Activated CD8-positive, alpha-beta memory T cell treated with anti-CD3 and anti-CD28 coated beads, Interleukin-2, amount 10 ng/mL, durations not matched to agents 7 days and 5 days (primary cell): ENCODE measurements at regions not wholly inside any gene's neighbourhood (a gene's known extent, or its start where the extent isn't known, plus 50 kb on each side); places are given as distances from the start of the nearest gene placed in this dataset.
"Not testable (repeated sequence)": the region's sequence is repeated elsewhere in the genome, so short reads cannot be mapped to it uniquely, and the experiment has no call there.

Source experiments
- ATAC-seq: fragments of 150-1000 bp; cut with Tn5 transposase; one replicate; pipeline ENCODE4 v1.10.0; 2021; ENCODE audit warnings: moderate library complexity
- CTCF ChIA-PET: fragments of 350-600 bp; sonication (Branson Sonifier 250); formaldehyde crosslinking; loops from one replicate; lab custom pipeline; 2021; ENCODE audit warnings: antibody characterized with exemption; lab: Charles Lee
- DNase-seq: peaks from one replicate; pipeline ENCODE4 v3.0.0-alpha.2; 2020
- H3K27ac Mint-ChIP-seq: one replicate; pipeline ENCODE4 v1.8.0; 2021; ENCODE audit warnings: mild to moderate bottlenecking, mixed read lengths
- H3K27me3 Mint-ChIP-seq: one replicate; pipeline ENCODE4 v1.8.0; 2021; ENCODE audit warnings: mixed read lengths
- H3K36me3 Mint-ChIP-seq: one replicate; pipeline ENCODE4 v1.8.0; 2021; ENCODE audit warnings: mild to moderate bottlenecking, mixed read lengths
- H3K4me1 Mint-ChIP-seq: one replicate; pipeline ENCODE4 v1.8.0; 2021; ENCODE audit warnings: mixed read lengths
- H3K4me3 Mint-ChIP-seq: one replicate; pipeline ENCODE4 v1.8.0; 2021; ENCODE audit warnings: mild to moderate bottlenecking, moderate library complexity, mixed read lengths
- H3K9me3 Mint-ChIP-seq: one replicate; pipeline ENCODE4 v1.8.0; 2022; ENCODE audit warnings: low read depth, mixed read lengths

DNA sequence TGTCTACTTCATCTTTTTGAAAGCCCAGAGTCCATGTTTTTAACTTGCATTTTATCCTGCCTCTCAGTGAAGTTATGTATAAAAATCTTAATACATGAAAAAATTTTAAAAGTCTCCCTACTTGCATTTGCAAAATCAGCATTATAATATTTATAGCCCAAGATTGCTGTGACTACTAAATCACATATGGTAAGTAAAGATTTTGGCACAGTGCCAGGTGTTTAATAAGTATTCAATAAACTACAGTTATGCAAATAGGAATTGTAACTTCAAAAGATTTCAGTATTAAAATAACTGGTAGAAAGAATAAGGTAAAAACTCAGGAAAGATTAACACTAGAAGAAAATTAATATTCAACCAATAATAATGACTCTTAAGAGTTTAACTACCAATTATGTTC lies 641.7 kb downstream of the LRRIQ3 start:
- no peak overlapping the region for H3K4me3 Mint-ChIP-seq
- ATAC-seq, result no peak
- DNase-seq, result no peak
- H3K36me3 Mint-ChIP-seq, result no peaks in the 10 kb centered on the region
- H3K27ac Mint-ChIP-seq, result no peak overlapping the region
- peaks cover 17% of the 10 kb centered on the region for H3K9me3 Mint-ChIP-seq
- H3K27me3 Mint-ChIP-seq, result no peaks in the 10 kb centered on the region
- CTCF ChIA-PET, result no interaction called here
- no peaks in the 10 kb centered on the region for H3K4me1 Mint-ChIP-seq

DNA sequence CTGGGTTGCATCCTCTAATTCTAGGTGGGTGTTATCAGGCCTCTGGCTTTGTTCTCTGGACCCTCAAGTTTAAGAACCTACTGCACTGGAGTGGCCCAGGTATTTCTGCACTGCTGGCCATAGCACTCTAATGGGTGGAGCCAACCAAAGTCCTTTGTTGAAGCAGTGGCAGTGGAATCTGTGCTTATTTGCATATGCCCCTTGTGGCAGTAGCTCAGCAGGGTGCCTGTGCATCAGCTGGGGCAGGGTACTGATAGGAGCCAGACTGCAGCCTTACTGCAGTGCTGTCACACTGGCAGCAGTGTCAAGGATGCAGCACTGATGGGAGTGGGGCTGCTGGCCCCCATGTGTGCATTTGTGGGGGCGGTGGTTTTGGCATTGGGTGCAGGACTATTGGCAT lies 660.6 kb downstream of the LRRIQ3 start:
- no peak overlapping the region for H3K27ac Mint-ChIP-seq
- CTCF ChIA-PET, result no interaction called here
- H3K9me3 Mint-ChIP-seq, result peaks cover 7% of the 10 kb centered on the region
- no peak overlapping the region for H3K4me3 Mint-ChIP-seq
- H3K27me3 Mint-ChIP-seq, result no peaks in the 10 kb centered on the region
- ATAC-seq (no peak), DNase-seq (no peak)
- H3K36me3 Mint-ChIP-seq, result no peaks in the 10 kb centered on the region
- H3K4me1 Mint-ChIP-seq, result no peaks in the 10 kb centered on the region

DNA sequence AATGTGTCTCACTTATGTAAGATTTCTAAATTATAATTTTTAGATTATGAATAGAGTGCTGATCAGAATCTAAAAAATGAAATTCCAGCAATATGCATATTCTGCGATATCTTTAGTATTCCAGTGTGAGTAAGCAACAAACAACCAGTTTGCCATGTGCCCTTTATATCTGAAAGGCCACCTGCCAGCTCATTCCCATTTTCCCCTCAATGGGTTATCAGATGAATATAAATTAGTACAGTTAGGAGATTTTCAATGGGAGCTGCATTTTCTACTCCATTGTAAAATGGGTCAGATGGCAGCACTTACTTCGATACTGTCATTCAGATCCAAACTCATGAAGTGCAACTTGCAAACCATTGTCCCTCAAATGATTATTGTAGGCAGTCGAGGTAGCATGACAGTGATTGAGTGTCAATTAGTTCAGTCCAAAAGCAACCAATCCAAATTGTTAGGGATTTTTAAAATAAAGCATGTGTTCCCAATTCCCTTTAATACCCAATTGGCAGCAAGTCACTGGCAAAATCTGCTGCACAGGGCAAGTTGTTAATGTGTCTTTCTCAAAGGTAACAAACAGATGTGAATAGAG lies 680.3 kb downstream of the LRRIQ3 start:
- DNase-seq, result no peak
- no peaks in the 10 kb centered on the region for H3K4me1 Mint-ChIP-seq
- no peak for ATAC-seq
- no peaks in the 10 kb centered on the region for H3K36me3 Mint-ChIP-seq
- no peak overlapping the region for H3K4me3 Mint-ChIP-seq
- H3K27ac Mint-ChIP-seq, result no peak overlapping the region
- CTCF ChIA-PET, result no interaction called here
- H3K9me3 Mint-ChIP-seq, result peaks cover 7% of the 10 kb centered on the region
- no peaks in the 10 kb centered on the region for H3K27me3 Mint-ChIP-seq

DNA sequence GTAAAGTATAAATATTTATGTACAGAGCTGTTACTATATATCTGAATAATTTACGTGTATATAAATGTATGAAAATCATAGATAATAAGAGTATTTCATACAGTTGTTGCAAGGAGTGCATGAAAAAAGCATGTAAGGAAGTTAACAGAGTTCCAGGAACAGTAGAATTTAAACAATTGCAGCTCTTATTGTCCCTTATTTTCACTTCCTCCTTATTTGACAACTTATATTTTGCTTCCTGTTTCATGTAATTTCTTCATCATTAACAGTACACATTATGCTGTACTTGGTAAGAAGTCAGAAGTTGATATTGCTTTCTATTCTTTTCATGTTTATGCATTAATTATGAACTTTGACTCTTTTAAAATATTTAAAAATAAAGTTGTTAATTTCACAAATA lies 681.5 kb downstream of the LRRIQ3 start:
- CTCF ChIA-PET, result no interaction called here

DNA sequence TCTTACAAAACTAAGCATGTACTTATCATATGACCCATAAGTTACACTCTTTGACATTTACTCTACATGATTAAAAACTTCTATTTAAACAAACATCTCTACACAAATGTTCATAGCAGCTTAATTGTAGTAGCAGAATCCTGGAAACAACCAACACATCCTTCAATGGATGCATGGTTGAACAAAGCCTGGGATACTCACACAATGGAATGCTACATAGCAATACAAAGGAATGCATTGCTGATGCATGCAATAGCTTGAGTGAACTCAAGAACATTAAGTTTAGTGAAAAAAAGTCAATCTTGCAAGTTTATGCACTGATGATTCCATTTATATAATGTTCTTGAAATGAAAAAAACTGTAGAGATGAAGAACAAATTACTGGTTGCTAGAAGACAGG lies 686.9 kb downstream of the LRRIQ3 start:
- no peak overlapping the region for H3K27ac Mint-ChIP-seq
- CTCF ChIA-PET, result no interaction called here
- H3K9me3 Mint-ChIP-seq, result no peaks in the 10 kb centered on the region
- ATAC-seq (no peak), DNase-seq (no peak)
- no peaks in the 10 kb centered on the region for H3K27me3 Mint-ChIP-seq
- H3K4me1 Mint-ChIP-seq, result no peaks in the 10 kb centered on the region
- no peak overlapping the region for H3K4me3 Mint-ChIP-seq
- H3K36me3 Mint-ChIP-seq, result no peaks in the 10 kb centered on the region

More for the DNA sequence above, 681.5 kb downstream of the LRRIQ3 start:
- DNase-seq (no peak), ATAC-seq (no peak)
- H3K4me3 Mint-ChIP-seq, result no peak overlapping the region
- H3K4me1 Mint-ChIP-seq, result no peaks in the 10 kb centered on the region
- peaks cover 7% of the 10 kb centered on the region for H3K9me3 Mint-ChIP-seq
- no peaks in the 10 kb centered on the region for H3K27me3 Mint-ChIP-seq
- H3K36me3 Mint-ChIP-seq, result no peaks in the 10 kb centered on the region
- H3K27ac Mint-ChIP-seq, result no peak overlapping the region

DNA sequence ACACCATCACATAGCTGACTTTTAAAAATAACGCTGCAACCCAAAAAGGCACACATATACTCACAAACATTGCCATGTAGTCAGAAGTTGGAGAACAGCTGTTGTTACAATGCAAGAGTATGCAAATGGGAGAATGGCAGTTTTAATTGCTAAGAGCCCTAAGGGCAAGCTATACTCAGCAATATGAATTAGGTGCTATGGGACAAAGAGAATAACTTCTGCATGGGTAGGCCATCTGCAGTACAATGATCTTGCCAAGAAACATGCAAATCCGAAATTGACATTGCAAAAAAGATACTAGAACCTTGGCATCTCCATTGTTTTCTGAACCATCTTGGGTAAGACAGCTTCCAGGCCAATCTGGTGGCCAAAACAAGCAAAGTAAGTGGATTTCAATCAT lies 697.8 kb downstream of the LRRIQ3 start:
- Mint-ChIP-seq H3K36me3 (no peaks in the 10 kb centered on the region), H3K27me3 (no peaks in the 10 kb centered on the region), H3K27ac (no peak overlapping the region), H3K9me3 (no peaks in the 10 kb centered on the region), H3K4me3 (no peak overlapping the region), H3K4me1 (no peaks in the 10 kb centered on the region)
- CTCF ChIA-PET, result no interaction called here
- no peak for DNase-seq
- ATAC-seq, result no peak

DNA sequence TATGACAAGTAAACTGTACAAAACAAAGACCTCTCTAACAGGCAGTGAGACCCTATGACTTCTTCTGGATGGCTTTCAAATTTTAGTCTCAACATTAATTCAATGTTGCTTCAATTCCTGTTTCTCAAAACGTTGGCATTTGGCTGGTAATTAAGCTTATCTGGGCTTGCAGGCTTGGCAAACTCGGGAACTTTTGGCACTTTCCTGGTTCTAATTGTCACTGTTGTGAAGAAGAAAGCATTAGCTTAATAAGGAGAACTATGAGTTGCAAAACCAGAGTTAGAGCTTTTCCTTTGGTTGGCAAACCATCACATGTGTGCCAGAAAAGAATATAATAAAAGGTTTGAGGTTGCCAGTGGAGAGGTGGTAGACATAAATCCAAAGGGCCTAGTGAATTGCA lies 698.3 kb downstream of the LRRIQ3 start:
- CTCF ChIA-PET, result no interaction called here
- H3K27ac Mint-ChIP-seq, result no peak overlapping the region

DNA sequence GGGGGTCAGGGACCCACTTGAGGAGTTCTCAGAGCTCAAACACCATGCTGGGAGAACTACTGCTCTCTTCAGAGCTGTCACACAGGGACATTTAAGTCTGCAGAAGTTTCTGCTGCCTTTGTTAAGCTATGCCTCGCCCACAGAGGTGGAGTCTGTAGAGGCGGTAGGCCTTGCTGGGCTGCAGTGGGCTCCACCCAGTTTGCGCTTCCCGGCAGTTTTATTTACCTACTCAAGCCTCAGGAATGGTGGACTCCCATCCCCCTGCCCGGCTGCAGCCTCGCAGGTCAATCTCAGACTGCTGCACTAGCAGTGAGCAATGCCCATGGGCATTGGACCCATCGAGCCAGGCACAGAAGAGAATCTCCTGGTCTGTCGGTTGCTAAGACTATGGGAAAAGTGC lies 706.4 kb downstream of the LRRIQ3 start:
- CTCF ChIA-PET, result no interaction called here
- Mint-ChIP-seq H3K36me3 (no peaks in the 10 kb centered on the region), H3K9me3 (peaks cover 3% of the 10 kb centered on the region), H3K4me1 (no peaks in the 10 kb centered on the region), H3K4me3 (no peak overlapping the region), H3K27ac (no peak overlapping the region), H3K27me3 (no peaks in the 10 kb centered on the region)
- DNase-seq (no peak), ATAC-seq (no peak)

More for the DNA sequence above, 698.3 kb downstream of the LRRIQ3 start:
- H3K36me3 Mint-ChIP-seq, result no peaks in the 10 kb centered on the region
- no peak for ATAC-seq
- no peaks in the 10 kb centered on the region for H3K27me3 Mint-ChIP-seq
- no peaks in the 10 kb centered on the region for H3K9me3 Mint-ChIP-seq
- no peak overlapping the region for H3K4me3 Mint-ChIP-seq
- DNase-seq, result no peak
- H3K4me1 Mint-ChIP-seq, result no peaks in the 10 kb centered on the region

DNA sequence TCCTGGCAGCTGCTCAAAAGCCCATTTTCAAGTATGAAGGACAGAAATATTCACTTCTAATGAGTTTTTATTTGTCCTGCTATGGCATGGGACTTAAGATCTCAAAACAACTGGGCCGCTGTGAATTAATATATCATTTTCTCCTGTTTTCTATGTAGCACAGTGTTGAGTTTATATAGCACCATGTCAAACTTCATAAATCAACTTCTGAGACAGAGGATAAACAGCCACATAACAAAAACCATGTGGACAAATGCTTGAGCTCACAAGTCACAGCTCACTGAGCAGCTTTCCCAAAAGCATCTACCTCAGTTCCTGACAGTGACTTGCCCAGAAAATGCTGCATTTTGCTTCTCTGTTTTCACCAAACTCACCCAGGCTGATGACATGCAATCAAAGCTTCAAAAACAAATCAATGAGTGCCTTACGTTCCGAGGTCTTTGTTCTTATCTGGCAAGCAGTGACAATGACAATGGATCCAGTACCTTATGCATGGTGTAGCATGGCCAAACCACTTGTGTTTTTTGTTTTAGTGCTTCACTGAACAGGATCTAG lies 722.6 kb downstream of the LRRIQ3 start:
- ATAC-seq, result no peak
- no peaks in the 10 kb centered on the region for H3K4me1 Mint-ChIP-seq
- no peaks in the 10 kb centered on the region for H3K27me3 Mint-ChIP-seq
- H3K36me3 Mint-ChIP-seq, result no peaks in the 10 kb centered on the region
- DNase-seq, result no peak
- CTCF ChIA-PET, result no interaction called here
- H3K4me3 Mint-ChIP-seq, result no peak overlapping the region
- H3K9me3 Mint-ChIP-seq, result peaks cover 1% of the 10 kb centered on the region
- H3K27ac Mint-ChIP-seq, result no peak overlapping the region

DNA sequence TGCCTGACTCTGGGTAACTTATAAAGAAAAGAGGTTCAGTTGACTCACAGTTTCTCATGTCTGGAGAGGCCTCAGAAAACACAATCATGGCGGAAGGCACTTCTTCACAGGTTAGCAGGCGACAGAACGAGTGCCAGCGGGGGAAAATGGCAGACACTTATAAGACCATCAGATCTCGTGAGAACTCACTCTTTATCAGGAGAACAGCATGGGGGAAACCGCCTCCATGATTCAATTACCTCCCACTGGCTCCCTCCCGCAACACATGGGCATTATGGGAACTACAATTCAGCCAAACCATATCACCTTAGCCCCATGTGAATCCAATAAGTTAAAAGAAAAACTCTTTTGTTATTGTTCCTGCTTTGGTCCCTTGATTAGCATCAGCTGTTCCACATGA lies 725.2 kb downstream of the LRRIQ3 start:
- no peak for DNase-seq
- no peak overlapping the region for H3K27ac Mint-ChIP-seq

DNA sequence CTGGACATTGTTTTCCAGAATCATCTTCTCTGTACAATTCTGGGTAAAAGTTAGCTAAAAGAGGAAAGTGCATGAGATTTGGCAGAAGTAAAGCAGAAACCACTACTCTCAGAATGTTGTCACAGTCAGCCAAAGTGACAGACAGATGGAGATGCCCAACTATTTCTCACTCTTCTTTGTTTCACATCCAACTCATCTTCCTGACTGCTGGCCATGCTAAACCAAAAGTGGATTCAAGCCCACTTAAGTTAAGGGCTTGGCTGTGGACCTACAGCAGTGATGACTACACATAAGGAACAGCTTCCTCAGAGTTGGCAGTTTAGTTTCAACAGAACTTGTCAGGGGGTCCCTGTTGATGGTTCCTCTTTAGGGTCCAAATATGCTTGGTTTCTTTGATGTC lies 730.2 kb downstream of the LRRIQ3 start:
- DNase-seq, result no peak
- Mint-ChIP-seq H3K4me3 (no peak overlapping the region), H3K27ac (no peak overlapping the region), H3K36me3 (no peaks in the 10 kb centered on the region), H3K9me3 (peaks cover 3% of the 10 kb centered on the region), H3K27me3 (no peaks in the 10 kb centered on the region), H3K4me1 (no peaks in the 10 kb centered on the region)
- ATAC-seq, result no peak
- CTCF ChIA-PET, result no interaction called here

More for the DNA sequence above, 725.2 kb downstream of the LRRIQ3 start:
- no peaks in the 10 kb centered on the region for H3K4me1 Mint-ChIP-seq
- CTCF ChIA-PET, result no interaction called here
- H3K27me3 Mint-ChIP-seq, result no peaks in the 10 kb centered on the region
- no peak for ATAC-seq
- peaks cover 3% of the 10 kb centered on the region for H3K9me3 Mint-ChIP-seq
- H3K4me3 Mint-ChIP-seq, result no peak overlapping the region
- no peaks in the 10 kb centered on the region for H3K36me3 Mint-ChIP-seq

DNA sequence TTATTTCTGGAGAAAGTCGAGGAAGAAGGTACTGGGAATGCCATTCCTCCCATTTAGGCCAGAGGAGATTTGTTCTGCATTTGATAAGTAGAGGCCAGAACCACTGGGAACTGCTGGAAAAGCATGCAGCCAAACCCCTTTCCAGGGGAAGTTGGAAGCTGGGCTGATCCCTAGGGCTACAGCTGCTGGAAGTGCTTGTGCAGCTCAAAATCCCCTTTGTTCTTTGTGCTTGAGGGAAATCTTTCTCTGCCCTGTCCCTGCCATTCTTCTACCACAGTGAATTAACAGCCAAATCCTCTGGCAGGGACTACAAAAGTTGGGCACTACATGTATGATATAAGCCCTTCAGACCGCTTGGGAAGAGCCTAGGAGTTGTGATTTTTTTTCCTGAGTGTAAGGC lies 734.1 kb downstream of the LRRIQ3 start:
- DNase-seq, result no peak

DNA sequence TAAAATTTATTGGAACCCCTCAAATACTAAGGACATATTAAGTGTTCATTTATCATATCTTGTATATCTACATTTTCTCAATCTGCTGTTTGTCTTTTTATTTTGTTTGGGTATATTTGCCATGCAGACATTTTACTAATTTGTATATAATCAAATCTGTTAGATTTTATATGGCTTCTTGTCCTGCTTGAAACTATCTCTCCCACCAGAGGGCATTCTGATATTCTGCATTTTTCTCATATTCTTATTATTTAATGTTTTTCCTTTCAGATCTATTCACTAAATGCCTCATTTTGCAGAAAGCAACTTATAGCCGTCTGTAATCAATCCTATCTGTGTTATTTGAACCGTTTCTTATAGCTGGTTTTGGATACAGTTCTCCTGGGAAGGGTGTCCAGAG lies 745.5 kb downstream of the LRRIQ3 start:
- no peaks in the 10 kb centered on the region for H3K4me1 Mint-ChIP-seq
- H3K27me3 Mint-ChIP-seq, result no peaks in the 10 kb centered on the region
- ATAC-seq, result no peak
- H3K9me3 Mint-ChIP-seq, result peaks cover 15% of the 10 kb centered on the region
- CTCF ChIA-PET, result no interaction called here
- H3K36me3 Mint-ChIP-seq, result no peaks in the 10 kb centered on the region
- no peak overlapping the region for H3K27ac Mint-ChIP-seq
- no peak for DNase-seq
- H3K4me3 Mint-ChIP-seq, result no peak overlapping the region

More for the DNA sequence above, 734.1 kb downstream of the LRRIQ3 start:
- H3K4me1 Mint-ChIP-seq, result no peaks in the 10 kb centered on the region
- H3K27ac Mint-ChIP-seq, result no peak overlapping the region
- peaks cover 3% of the 10 kb centered on the region for H3K9me3 Mint-ChIP-seq
- ATAC-seq, result no peak
- no peaks in the 10 kb centered on the region for H3K27me3 Mint-ChIP-seq
- no peak overlapping the region for H3K4me3 Mint-ChIP-seq
- CTCF ChIA-PET, result no interaction called here
- no peaks in the 10 kb centered on the region for H3K36me3 Mint-ChIP-seq

DNA sequence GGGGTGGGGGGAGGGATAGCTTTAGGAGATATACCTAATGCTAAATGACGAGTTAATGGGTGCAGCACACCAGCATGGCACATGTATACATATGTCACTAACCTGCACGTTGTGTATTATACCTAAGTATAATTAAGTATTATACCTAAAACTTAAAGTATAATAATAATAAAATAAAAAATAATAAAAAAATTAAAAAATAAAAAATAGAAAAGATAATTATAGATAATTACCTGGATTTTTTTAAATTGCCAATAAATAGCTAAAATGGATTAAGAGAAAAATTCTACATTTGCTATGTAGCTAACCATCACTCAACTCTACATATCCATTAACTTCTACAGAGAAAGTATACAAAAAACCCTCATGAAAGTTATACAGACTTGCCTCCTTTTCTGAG lies 747.3 kb downstream of the LRRIQ3 start:
- H3K27ac Mint-ChIP-seq, H3K4me3 Mint-ChIP-seq, ATAC-seq, H3K4me1 Mint-ChIP-seq, H3K27me3 Mint-ChIP-seq, H3K36me3 Mint-ChIP-seq, DNase-seq, CTCF ChIA-PET: not testable (repeated sequence)
- peaks cover 11% of the 10 kb centered on the region for H3K9me3 Mint-ChIP-seq

DNA sequence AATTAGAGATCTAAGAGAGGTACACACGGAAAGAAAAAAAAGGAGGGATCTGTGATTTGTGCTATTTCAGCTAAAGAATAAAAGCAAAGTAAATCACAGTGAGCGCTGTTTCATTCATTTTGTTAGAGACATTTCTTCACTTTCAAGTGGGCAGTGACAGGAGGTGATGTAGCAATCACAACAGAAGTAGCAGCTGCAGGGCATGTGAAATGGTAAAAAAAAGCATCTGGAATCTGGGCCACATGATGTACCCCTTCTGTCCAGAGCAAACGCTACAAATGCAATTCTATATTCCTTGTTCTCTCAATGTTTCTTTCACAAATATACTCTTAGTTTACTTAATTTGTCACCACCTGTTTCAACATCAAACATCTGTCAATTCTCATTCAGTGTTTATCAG lies 786.5 kb downstream of the LRRIQ3 start:
- CTCF ChIA-PET, result no interaction called here
- H3K27me3 Mint-ChIP-seq, result no peaks in the 10 kb centered on the region
- peaks cover 4% of the 10 kb centered on the region for H3K9me3 Mint-ChIP-seq
- no peak for DNase-seq
- H3K4me3 Mint-ChIP-seq, result no peak overlapping the region
- H3K4me1 Mint-ChIP-seq, result no peaks in the 10 kb centered on the region
- no peaks in the 10 kb centered on the region for H3K36me3 Mint-ChIP-seq
- no peak for ATAC-seq
- H3K27ac Mint-ChIP-seq, result no peak overlapping the region
